ENCODE measurements at regions not wholly inside any gene's neighbourhood (a gene's known extent, or its start where the extent isn't known, plus 50 kb on each side); places are given as distances from the start of the nearest gene placed in this dataset.

- dilution Hi-C loops (cut with MboI; ENCODE audit: extremely low pct_ligation_motif_present, low sequenced_read_pairs) (no loop called here), intact Hi-C loops (cut with micrococcal nuclease) (no loop called here)
- POLR2A ChIA-PET, result no interaction called here
- H3K79me2 ChIP-seq (ENCODE audit: control insufficient read depth, insufficient read depth, low read length), result no peaks in the 10 kb centered on the region
- no peaks in the 10 kb centered on the region for H3K27me3 ChIP-seq (ENCODE audit: control insufficient read depth in 2 of 2, insufficient read depth in 2 of 2, low read length in 2 of 2)
- no peaks in the 10 kb centered on the region for H3K36me3 ChIP-seq (ENCODE audit: control insufficient read depth in 2 of 2, extremely low read depth in 1 of 2, insufficient read depth in 2 of 2, low read length in 2 of 2)
- no peak for FAIRE-seq
- H2AFZ ChIP-seq (ENCODE audit: low read depth, low read length), result no peak overlapping the region
- BruUV-seq (replicated peaks), result no TSS peak
- H3K4me1 ChIP-seq (ENCODE audit: control insufficient read depth, extremely low read depth, insufficient read depth, low read length), result no peaks in the 10 kb centered on the region
- no peak for DNase-seq (ENCODE audit: low read depth, low spot score)
- H3K4me2 ChIP-seq (ENCODE audit: insufficient read depth, low read length), result no peak overlapping the region
- H3K9ac ChIP-seq (replicated peaks; ENCODE audit: extremely low read depth, insufficient read depth, low read length), result no peak overlapping the region
- no peak overlapping the region for H3K4me3 ChIP-seq (replicated peaks in 1 of 3; ENCODE audit: insufficient read depth in 1 of 3, low read depth in 1 of 3, low read length in 3 of 3)
- no peaks in the 10 kb centered on the region for H4K20me1 ChIP-seq (replicated peaks; ENCODE audit: control insufficient read depth, extremely low read depth, insufficient read depth, low read length)
- no peak overlapping the region for H3K27ac ChIP-seq (ENCODE audit: insufficient read depth, low read depth, low read length)
- CTCF ChIA-PET, result no interaction called here
- no peaks in the 10 kb centered on the region for H3K9me3 ChIP-seq (replicated peaks; ENCODE audit: control insufficient read depth, insufficient read depth, low read length)
- no peaks in the 10 kb centered on the region for H3K9me1 ChIP-seq (replicated peaks; ENCODE audit: control insufficient read depth, extremely low read depth, insufficient read depth, low read length)
- TF ChIP-seq FOS (IDR thresholded peaks at IDR 0.05; ENCODE audit: borderline replicate concordance, insufficient read depth, low read length), result no peak
- TF ChIP-seq EZH2 (IDR thresholded peaks at IDR 0.05; ENCODE audit: borderline replicate concordance, low read depth, low read length, severe bottlenecking), result no peak
- no peak for TF ChIP-seq JUN (IDR thresholded peaks at IDR 0.05; ENCODE audit: borderline replicate concordance, insufficient read depth, insufficient read length, low read depth)
Measured at GRCh38 chr11:41848349-41848748, 388.9 kb upstream of the LRRC4C start.

- Histone ChIP-seq H3K27me3 (ENCODE audit: control insufficient read depth in 2 of 2, insufficient read depth in 2 of 2, low read length in 2 of 2) (no peaks in the 10 kb centered on the region), H3K9ac (replicated peaks; ENCODE audit: extremely low read depth, insufficient read depth, low read length) (no peak overlapping the region), H4K20me1 (replicated peaks; ENCODE audit: control insufficient read depth, extremely low read depth, insufficient read depth, low read length) (no peaks in the 10 kb centered on the region), H2AFZ (ENCODE audit: low read depth, low read length) (no peak overlapping the region), H3K27ac (ENCODE audit: insufficient read depth, low read depth, low read length) (no peak overlapping the region), H3K9me3 (replicated peaks; ENCODE audit: control insufficient read depth, insufficient read depth, low read length) (no peaks in the 10 kb centered on the region), H3K4me3 (replicated peaks in 1 of 3; ENCODE audit: insufficient read depth in 1 of 3, low read depth in 1 of 3, low read length in 3 of 3) (no peak overlapping the region), H3K4me1 (ENCODE audit: control insufficient read depth, extremely low read depth, insufficient read depth, low read length) (no peaks in the 10 kb centered on the region), H3K36me3 (ENCODE audit: control insufficient read depth in 2 of 2, extremely low read depth in 1 of 2, insufficient read depth in 2 of 2, low read length in 2 of 2) (no peaks in the 10 kb centered on the region), H3K4me2 (ENCODE audit: insufficient read depth, low read length) (no peak overlapping the region), H3K9me1 (replicated peaks; ENCODE audit: control insufficient read depth, extremely low read depth, insufficient read depth, low read length) (no peaks in the 10 kb centered on the region), H3K79me2 (ENCODE audit: control insufficient read depth, insufficient read depth, low read length) (no peaks in the 10 kb centered on the region)
- DNase-seq (ENCODE audit: low read depth, low spot score) (no peak), FAIRE-seq (no peak)
- CTCF ChIA-PET, result no interaction called here
- TF ChIP-seq FOS (IDR thresholded peaks at IDR 0.05; ENCODE audit: borderline replicate concordance, insufficient read depth, low read length) (no peak), POLR2A (IDR thresholded peaks at IDR 0.05; ENCODE audit: low read depth, low read length) (no peak), POLR2AphosphoS5 (IDR thresholded peaks at IDR 0.05; ENCODE audit: insufficient read depth, low read depth, low read length) (no peak)
- dilution Hi-C loops (cut with MboI; ENCODE audit: extremely low pct_ligation_motif_present, low sequenced_read_pairs), result no loop called here
- no TSS peak for BruUV-seq (replicated peaks)
- intact Hi-C loops (cut with micrococcal nuclease), result no loop called here
- POLR2A ChIA-PET, result no interaction called here
Measured at GRCh38 chr11:41849250-41849649, 389.8 kb upstream of the LRRC4C start.

All from endothelial cell of umbilical vein (primary cell).